CD4-positive, alpha-beta T cell (primary cell): ENCODE measurements at regions not wholly inside any gene's neighbourhood (a gene's known extent, or its start where the extent isn't known, plus 50 kb on each side); places are given as distances from the start of the nearest gene placed in this dataset.

ENCODE experiments used
- ATAC-seq: fragments of 200-7000 bp; cut with Tn5 transposase; one replicate; pipeline ENCODE4 v1.10.0; 2022; ENCODE audit warnings: mild to moderate bottlenecking; ENCODE audit not compliant: poor library complexity
- CTCF ChIA-PET: fragments of 350-600 bp; sonication (Branson Sonifier 250); formaldehyde crosslinking; loops from one replicate; lab custom pipeline; 2021; ENCODE audit warnings: antibody characterized with exemption, inconsistent platforms; lab: Charles Lee
- POLR2A ChIA-PET: fragments of 350-600 bp; sonication (Branson Sonifier 250); formaldehyde crosslinking; loops from one replicate; lab custom pipeline; 2021; ENCODE audit warnings: antibody characterized with exemption, inconsistent platforms; lab: Charles Lee
- DNase-seq, 14 experiments: peaks; one replicate each; pipeline ENCODE4 v3.0.0-alpha.2; 2013 to 2020; ENCODE audit warnings: mixed read lengths in 2 of 14
- H3K27ac ChIP-seq, 2 donors: one replicate each; pipeline versions ENCODE4 v1.5.1 to v1.7.0; 2013; ENCODE audit warnings: low read length in 2 of 2, low read depth in 1 of 2, mild to moderate bottlenecking in 1 of 2
- H3K27me3 ChIP-seq, 2 experiments: 1 replicate in 1 of 2; 2 replicates in 1 of 2; pipeline versions ENCODE4 v1.6.1 to v1.7.0; 2013; ENCODE audit warnings: low read length in 2 of 2, control low read depth in 1 of 2, mild to moderate bottlenecking in 1 of 2, moderate library complexity in 1 of 2; ENCODE audit not compliant: insufficient read depth in 2 of 2, control insufficient read depth in 1 of 2
- H3K36me3 ChIP-seq: one replicate; pipeline ENCODE4 v1.6.1; 2013; ENCODE audit warnings: low read length, control low read depth; ENCODE audit not compliant: insufficient read depth
- H3K4me1 ChIP-seq: one replicate; pipeline ENCODE4 v1.6.1; 2013; ENCODE audit warnings: low read length, control low read depth; ENCODE audit not compliant: insufficient read depth
- H3K4me3 ChIP-seq: one replicate; pipeline ENCODE4 v1.5.1; 2013; ENCODE audit warnings: mild to moderate bottlenecking, low read length, moderate library complexity
- H3K9me3 ChIP-seq, 2 experiments: 1 replicate in 1 of 2; 2 replicates in 1 of 2; pipeline versions ENCODE4 v1.6.1 to v1.7.0; 2013; ENCODE audit warnings: low read length in 2 of 2, mild to moderate bottlenecking in 2 of 2, control low read depth in 1 of 2, moderate library complexity in 1 of 2; ENCODE audit not compliant: control insufficient read depth in 1 of 2, insufficient read depth in 1 of 2
- H3K27ac Mint-ChIP-seq: one replicate; pipeline ENCODE4 v1.8.0; 2020; ENCODE audit warnings: mixed read lengths
- H3K27me3 Mint-ChIP-seq: one replicate; pipeline ENCODE4 v1.8.0; 2021; ENCODE audit warnings: mixed read lengths
- H3K36me3 Mint-ChIP-seq: one replicate; pipeline ENCODE4 v1.8.0; 2021; ENCODE audit warnings: low read depth, mixed read lengths
- H3K4me1 Mint-ChIP-seq: one replicate; pipeline ENCODE4 v1.8.0; 2021; ENCODE audit warnings: low read depth, mixed read lengths
- H3K4me3 Mint-ChIP-seq: one replicate; pipeline ENCODE4 v1.8.0; 2020; ENCODE audit warnings: mild to moderate bottlenecking, mixed read lengths
- H3K9me3 Mint-ChIP-seq: one replicate; pipeline ENCODE4 v1.8.0; 2020; ENCODE audit warnings: mixed read lengths
- intact Hi-C, 2 experiments: fragments of 100-400 bp; cut with DNase I in 1 of 2; cut with micrococcal nuclease in 1 of 2; formaldehyde crosslinking; loops; one replicate each; pipeline versions ENCODE4 v1.15.1 to v1.9.0; 2023 to 2025; cut with DNase I, micrococcal nuclease
- TF ChIP-seq, protein P1 (sequence below): fragments of 200-600 bp; IDR thresholded peaks from one replicate; pipeline ENCODE4 v1.8.0; 2022; ENCODE audit warnings: antibody characterized with exemption, mild to moderate bottlenecking

DNA sequence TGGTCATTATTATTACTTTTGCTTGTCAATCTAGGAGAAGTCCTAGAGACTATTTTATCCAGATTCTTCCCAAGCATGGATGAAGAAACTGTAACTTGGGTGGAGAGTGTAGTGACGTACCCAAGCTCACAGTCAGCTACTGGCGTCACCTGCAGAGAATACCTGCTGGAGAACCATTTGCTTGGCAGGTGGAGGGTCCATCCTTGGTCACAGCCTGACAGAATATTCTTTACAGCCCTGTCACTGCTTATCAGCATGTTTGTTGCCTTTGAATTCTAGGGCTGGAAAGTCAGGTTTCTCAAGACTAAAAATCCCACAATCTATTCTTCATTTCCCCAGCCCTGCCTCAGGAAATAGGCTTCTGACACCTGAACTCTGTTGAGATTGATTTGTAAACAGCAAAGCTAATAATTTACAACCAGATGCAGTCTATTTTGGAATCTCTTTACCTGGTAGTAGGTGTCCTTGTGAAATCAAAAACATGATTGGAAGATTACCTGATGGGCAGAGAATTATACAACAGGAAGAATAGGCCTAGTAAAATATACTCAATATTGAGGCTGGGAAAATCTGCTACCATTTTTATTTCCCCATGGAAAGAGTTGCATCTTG is 100.4 kb upstream of the ZNF644 start:
- Mint-ChIP-seq H3K9me3 (no peaks in the 10 kb centered on the region), H3K27me3 (no peaks in the 10 kb centered on the region), H3K4me1 (no peaks in the 10 kb centered on the region), H3K27ac (no peak overlapping the region), H3K36me3 (no peaks in the 10 kb centered on the region), H3K4me3 (no peak overlapping the region)
- POLR2A ChIA-PET = no interaction called here
- Histone ChIP-seq H3K4me3 (no peak overlapping the region), H3K36me3 (no peaks in the 10 kb centered on the region), H3K27me3 (peaks cover 0 to 1% of the 10 kb centered on the region in 2 experiments), H3K9me3 (no peaks in the 10 kb centered on the region), H3K4me1 (no peaks in the 10 kb centered on the region), H3K27ac (no peak overlapping the region)
- no peak for ATAC-seq
- DNase-seq = no peak
- TF ChIP-seq, protein P1, sequence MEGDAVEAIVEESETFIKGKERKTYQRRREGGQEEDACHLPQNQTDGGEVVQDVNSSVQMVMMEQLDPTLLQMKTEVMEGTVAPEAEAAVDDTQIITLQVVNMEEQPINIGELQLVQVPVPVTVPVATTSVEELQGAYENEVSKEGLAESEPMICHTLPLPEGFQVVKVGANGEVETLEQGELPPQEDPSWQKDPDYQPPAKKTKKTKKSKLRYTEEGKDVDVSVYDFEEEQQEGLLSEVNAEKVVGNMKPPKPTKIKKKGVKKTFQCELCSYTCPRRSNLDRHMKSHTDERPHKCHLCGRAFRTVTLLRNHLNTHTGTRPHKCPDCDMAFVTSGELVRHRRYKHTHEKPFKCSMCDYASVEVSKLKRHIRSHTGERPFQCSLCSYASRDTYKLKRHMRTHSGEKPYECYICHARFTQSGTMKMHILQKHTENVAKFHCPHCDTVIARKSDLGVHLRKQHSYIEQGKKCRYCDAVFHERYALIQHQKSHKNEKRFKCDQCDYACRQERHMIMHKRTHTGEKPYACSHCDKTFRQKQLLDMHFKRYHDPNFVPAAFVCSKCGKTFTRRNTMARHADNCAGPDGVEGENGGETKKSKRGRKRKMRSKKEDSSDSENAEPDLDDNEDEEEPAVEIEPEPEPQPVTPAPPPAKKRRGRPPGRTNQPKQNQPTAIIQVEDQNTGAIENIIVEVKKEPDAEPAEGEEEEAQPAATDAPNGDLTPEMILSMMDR = no peak
- CTCF ChIA-PET = no interaction called here
- intact Hi-C loops = no loop called here

DNA sequence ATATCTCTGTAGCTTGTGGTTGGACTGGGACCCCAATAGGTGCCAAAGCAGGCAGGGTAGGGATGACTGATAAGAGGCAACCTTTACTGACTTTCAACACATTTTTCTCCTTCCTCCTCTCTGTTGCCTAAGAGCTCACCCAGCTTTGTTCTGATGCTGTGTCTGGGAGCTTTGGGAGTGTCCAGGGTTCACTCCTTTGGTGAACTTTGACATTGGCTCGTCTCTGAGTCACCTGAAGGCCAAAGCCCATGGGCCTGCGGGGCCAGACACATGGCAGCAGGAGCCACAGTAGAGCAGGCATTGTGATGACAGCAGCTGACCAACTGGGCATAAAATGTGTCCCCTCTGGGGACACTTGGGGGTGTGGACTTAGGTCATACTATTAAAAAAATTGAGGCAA is 99.5 kb upstream of the ZNF644 start:
- Mint-ChIP-seq H3K36me3 (no peaks in the 10 kb centered on the region), H3K9me3 (no peaks in the 10 kb centered on the region), H3K4me3 (no peak overlapping the region), H3K4me1 (no peaks in the 10 kb centered on the region), H3K27ac (no peak overlapping the region), H3K27me3 (no peaks in the 10 kb centered on the region)
- TF ChIP-seq, protein P1 = no peak
- ATAC-seq = no peak
- Histone ChIP-seq H3K36me3 (no peaks in the 10 kb centered on the region), H3K4me1 (no peaks in the 10 kb centered on the region), H3K27me3 (no peaks in the 10 kb centered on the region), H3K4me3 (no peak overlapping the region), H3K9me3 (no peaks in the 10 kb centered on the region), H3K27ac (no peak overlapping the region)
- no peak for DNase-seq
- ChIA-PET POLR2A (no interaction called here), CTCF (no interaction called here)
- intact Hi-C loops = no loop called here

DNA sequence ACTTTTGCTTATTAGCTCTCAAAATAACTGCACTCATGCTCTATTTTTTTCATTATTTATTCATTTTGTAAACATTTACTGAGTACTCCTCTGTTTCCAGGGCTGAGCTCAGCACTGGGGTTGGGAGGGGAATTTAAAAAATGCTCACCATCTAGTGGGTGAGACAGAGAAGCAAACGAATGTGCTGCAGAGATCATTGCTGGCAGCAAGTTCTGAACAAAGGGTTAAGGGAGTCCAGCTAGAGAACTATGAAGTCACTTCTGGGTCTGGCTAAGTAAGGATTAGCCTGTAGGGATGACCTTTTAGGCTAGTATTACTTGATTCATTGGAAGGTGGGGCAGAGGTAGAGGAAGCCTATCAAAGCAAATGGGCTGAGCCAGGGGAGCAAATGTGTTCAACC is 99.1 kb upstream of the ZNF644 start:
- TF ChIP-seq, protein P1 = no peak
- H3K27ac Mint-ChIP-seq = no peak overlapping the region
- no peaks in the 10 kb centered on the region for H3K9me3 Mint-ChIP-seq
- Histone ChIP-seq H3K27me3 (no peaks in the 10 kb centered on the region), H3K36me3 (no peaks in the 10 kb centered on the region), H3K4me3 (no peak overlapping the region), H3K9me3 (no peaks in the 10 kb centered on the region), H3K27ac (no peak overlapping the region), H3K4me1 (no peaks in the 10 kb centered on the region)
- ChIA-PET POLR2A (no interaction called here), CTCF (no interaction called here)
- no peak overlapping the region for H3K4me3 Mint-ChIP-seq
- no peak for ATAC-seq
- DNase-seq = no peak
- intact Hi-C loops = no loop called here
- no peaks in the 10 kb centered on the region for H3K4me1 Mint-ChIP-seq
- no peaks in the 10 kb centered on the region for H3K36me3 Mint-ChIP-seq
- H3K27me3 Mint-ChIP-seq = no peaks in the 10 kb centered on the region
